Activated naive CD4-positive, alpha-beta T cell treated with Interleukin-2 at 50 U/mL for 16 hours (primary cell): ENCODE measurements at regions not wholly inside any gene's neighbourhood (a gene's known extent, or its start where the extent isn't known, plus 50 kb on each side); places are given as distances from the start of the nearest gene placed in this dataset.
A peak's percentile ranks its signal among the peaks of the same experiment; 100 is the strongest.

Source experiments
- DNase-seq: peaks from one replicate; pipeline ENCODE4 v3.0.0-alpha.2; 2020

GRCh38 chr2:234438305-234438977 lies 58.4 kb downstream of the ARL4C start:
- no peak for DNase-seq

- DNase-seq = no peak
Observed at GRCh38 chr2:234437642-234438304, 59.1 kb downstream of the ARL4C start.

GRCh38 chr2:234436482-234436837 lies 60.4 kb downstream of the ARL4C start:
- no peak for DNase-seq

- DNase-seq = no peak
Observed at GRCh38 chr2:234435836-234436481, 60.9 kb downstream of the ARL4C start.

GRCh38 chr2:234433201-234433600 lies 63.7 kb downstream of the ARL4C start:
- DNase-seq = no peak

- no peak for DNase-seq
Observed at GRCh38 chr2:234430871-234431270, 66.0 kb downstream of the ARL4C start.

GRCh38 chr2:234429265-234429664 lies 67.6 kb downstream of the ARL4C start:
- no peak for DNase-seq

GRCh38 chr2:234427081-234428061 lies 69.5 kb downstream of the ARL4C start:
- DNase-seq = peak; percentile 15

- peak; percentile 29 for DNase-seq
Observed at GRCh38 chr2:234426616-234427015, 70.3 kb downstream of the ARL4C start.

- DNase-seq = peak; percentile 59
Observed at GRCh38 chr2:234425639-234426603, 71.0 kb downstream of the ARL4C start.

GRCh38 chr2:234423884-234424283 lies 73.0 kb downstream of the ARL4C start:
- DNase-seq = no peak

GRCh38 chr2:234422981-234423431 lies 73.9 kb downstream of the ARL4C start:
- peak; percentile 57 for DNase-seq

GRCh38 chr2:234422273-234422732 lies 74.6 kb downstream of the ARL4C start:
- peak; percentile 3 for DNase-seq

GRCh38 chr2:234420408-234420807 lies 76.5 kb downstream of the ARL4C start:
- DNase-seq = no peak

GRCh38 chr2:234419726-234420125 lies 77.2 kb downstream of the ARL4C start:
- DNase-seq = no peak

- DNase-seq = no peak
Observed at GRCh38 chr2:234415706-234416105, 81.2 kb downstream of the ARL4C start.

- no peak for DNase-seq
Observed at GRCh38 chr2:234414596-234414995, 82.3 kb downstream of the ARL4C start.

GRCh38 chr2:234412726-234413125 lies 84.2 kb downstream of the ARL4C start:
- no peak for DNase-seq

GRCh38 chr2:234411793-234412192 lies 85.1 kb downstream of the ARL4C start:
- DNase-seq = no peak

GRCh38 chr2:234410526-234410925 lies 86.4 kb downstream of the ARL4C start:
- DNase-seq = no peak

- DNase-seq = no peak
Observed at GRCh38 chr2:234409590-234409989, 87.3 kb downstream of the ARL4C start.

- DNase-seq = no peak
Observed at GRCh38 chr2:234406085-234406484, 90.8 kb downstream of the ARL4C start.
